Activated CD8-positive, alpha-beta memory T cell treated with anti-CD3 and anti-CD28 coated beads for 36 hours (primary cell): ENCODE measurements at regions not wholly inside any gene's neighbourhood (a gene's known extent, or its start where the extent isn't known, plus 50 kb on each side); places are given as distances from the start of the nearest gene placed in this dataset.

ENCODE experiments used
- CTCF ChIA-PET: fragments of 350-600 bp; sonication (Branson Sonifier 250); formaldehyde crosslinking; loops from one replicate; lab custom pipeline; 2021; ENCODE audit warnings: antibody characterized with exemption; lab: Charles Lee
- POLR2A ChIA-PET: fragments of 350-600 bp; sonication (Branson Sonifier 250); formaldehyde crosslinking; loops from one replicate; lab custom pipeline; 2021; ENCODE audit warnings: antibody characterized with exemption; lab: Charles Lee

DNA sequence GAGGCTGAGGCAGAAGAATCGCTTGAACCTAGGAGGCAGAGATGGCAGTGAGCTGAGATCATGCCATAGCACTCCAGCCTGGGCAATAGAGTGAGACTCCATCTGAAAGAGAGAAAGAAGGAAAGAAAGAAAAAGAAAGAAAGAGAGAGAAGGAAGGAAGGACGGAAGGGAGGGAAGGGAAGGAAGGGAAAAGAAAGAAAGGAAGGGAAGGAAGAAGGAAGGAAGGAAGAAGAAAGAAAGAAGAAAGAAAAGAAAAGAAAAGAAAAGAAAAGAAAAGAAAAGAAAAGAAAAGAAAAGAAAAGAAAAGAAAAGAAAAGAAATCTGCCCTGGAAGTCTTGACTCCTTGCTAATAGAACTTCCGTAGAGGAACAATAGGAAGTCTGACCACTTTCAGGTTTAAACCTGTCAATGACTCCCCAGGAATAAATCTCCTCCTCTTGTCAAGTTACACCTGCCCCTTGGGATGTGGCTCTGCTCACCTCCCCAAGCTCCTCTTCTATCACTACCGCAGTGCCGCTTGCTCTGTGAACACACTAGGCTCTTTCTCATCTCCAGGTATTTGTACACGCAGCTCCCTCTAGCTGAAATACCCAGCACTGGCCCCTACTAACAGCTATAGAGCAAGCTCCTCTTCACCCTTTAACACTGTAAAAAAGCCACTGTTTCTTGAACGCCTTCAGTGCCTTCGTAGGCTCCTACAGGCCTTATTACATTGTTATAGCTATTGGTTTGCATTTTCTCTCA lies 773.1 kb upstream of the TBX3 start:
- ChIA-PET POLR2A (no interaction called here), CTCF (no interaction called here)

DNA sequence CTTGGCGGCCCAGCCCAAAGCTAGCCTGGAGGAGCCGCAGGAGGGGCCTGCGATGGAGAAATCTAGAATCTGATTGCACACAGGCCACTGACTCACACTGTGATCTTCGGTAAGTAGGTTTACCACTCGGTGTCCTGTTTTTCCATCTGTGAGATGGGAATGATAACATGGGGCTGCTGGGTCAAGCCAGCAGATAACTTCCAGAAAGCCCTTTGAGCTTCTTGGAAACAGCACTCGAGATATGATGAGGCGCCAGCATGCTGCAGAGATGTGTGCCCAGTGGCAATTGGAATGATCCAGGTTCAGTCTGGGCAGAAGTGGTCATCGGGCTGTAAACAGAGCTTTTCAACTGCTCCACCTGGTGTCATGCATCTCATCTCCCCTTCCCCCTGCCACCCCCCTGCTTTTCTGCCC lies 771.3 kb upstream of the TBX3 start:
- ChIA-PET POLR2A (no interaction called here), CTCF (no interaction called here)

DNA sequence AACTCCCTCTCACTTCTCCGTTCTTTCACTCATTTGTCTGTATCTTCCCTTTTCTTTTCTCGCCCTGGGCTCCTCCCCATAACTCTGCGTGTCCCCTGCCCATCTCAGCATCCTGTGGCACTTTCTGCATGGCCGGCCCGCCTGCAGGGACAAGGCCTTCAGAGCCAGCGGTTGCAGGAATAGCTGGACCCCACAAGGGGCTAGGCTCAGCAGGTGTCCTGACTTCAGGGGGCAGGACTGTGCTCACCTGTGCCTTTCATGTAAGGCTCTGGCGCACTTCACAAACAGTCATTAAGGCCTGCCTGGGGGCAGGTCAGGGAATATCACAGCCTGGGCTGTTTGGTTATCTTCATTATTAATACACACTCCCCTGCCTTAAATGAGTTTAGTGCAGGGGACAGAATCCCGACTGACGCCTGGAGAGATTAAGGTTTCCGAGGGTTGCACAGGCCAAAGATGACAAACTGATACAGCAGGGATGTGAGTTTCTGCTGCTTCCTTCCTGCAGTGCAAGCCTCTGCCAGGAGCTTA lies 768.8 kb upstream of the TBX3 start:
- POLR2A ChIA-PET = no interaction called here
- CTCF ChIA-PET = interaction anchor here (0.7 kb wide), 1 partner anchor 750 kb away, joined by 4 read pairs; no protein-coding TSS in a partner anchor

DNA sequence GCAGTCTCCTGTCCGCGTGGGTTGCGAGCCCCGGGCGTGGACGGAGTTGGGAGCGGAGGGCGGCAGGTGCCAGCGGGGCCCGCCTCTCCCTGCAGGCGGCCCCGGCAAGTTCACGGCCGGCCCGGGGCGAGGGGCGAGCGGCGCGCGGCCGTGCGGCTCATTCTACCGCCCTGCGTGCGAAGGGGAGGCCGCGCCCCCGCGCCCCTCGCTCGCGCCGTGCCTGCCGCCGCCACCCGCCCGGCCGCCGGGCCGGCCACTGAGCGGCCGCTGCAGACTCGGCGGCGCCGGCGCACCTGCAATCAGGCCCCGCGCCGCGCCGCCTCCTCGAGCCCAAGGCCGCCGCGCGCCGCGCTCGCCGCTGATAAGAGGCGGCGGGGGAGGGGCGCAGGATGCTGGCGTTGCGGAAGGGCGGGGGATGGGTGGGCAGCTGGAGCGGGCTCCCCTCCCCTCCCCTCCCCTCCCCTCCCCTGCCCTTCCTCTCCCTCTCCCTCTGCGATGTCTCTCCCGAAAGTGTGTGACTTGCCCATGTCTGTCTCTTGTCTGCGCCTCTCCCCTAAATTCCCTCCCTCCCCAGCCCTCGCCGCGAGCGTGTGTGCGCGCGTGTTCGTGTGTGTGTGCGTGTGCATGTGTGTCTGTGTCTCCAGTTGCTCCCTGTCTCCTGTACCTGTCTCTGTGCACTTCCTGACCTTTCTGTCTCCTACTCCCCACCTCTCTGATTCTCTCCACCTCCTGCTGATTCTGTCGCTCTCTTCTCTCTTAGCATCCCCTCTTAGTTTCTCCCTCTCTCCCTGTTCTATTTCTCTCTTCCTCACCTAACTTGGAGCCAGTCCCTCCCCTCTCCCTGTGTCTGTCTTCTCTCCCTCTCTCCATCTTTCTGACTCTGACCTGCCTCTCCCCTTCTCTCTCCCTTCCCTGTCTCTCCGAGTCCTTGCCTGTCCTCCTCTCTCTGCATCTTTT lies 768.1 kb upstream of the TBX3 start:
- POLR2A ChIA-PET = no interaction called here
- CTCF ChIA-PET = no interaction called here

DNA sequence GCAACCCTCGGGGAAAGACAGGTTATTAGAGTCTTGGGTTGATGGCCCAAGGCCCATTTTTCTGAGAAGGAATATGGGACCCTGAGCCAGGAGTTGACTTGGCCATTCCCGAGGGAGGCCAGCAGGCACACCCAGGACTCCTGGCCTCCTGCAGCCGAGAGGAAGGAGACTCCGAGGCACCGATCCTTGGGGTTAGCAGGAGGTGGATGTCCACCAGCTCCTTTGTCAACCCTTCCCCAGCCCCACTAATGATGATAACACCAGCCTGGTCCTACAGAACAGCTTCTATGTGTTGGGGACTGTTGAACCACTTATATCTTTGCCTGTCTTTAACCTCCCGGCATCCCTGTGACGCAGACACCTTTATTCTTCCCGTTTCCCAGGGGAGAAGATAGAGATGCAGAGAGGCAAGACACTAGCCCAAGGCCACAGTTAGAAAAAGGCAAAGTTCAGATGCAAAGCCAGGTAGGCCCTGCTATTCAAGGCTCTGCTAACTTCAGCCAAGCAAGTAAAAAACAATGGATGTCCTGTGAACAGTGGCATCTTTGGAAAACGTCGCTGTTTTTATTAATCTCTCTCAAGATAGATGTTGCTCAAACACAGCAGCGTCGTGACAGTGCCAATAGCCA lies 767.3 kb upstream of the TBX3 start:
- POLR2A ChIA-PET = no interaction called here

DNA sequence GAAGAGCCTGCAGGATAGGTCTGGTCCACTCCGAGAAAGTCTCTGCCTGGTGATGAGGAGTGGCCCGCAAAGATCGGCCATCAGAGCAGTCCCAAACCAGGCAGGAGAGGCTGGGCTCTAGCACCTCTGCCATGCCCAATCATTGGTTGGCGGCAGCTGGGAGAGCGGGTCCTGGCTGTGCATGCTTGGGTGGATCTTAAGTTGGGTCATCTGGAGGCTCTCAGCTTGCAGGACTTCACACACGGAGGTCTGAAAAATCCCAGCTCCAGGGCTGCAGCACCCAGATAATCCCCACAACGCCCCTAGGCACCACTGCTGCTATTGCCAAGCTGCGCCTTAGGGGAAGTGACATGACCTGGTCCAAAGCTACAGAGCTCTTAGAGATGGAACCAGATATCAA lies 766.7 kb upstream of the TBX3 start:
- CTCF ChIA-PET = no interaction called here
- POLR2A ChIA-PET = no interaction called here

More for the DNA sequence above, 767.3 kb upstream of the TBX3 start:
- CTCF ChIA-PET = no interaction called here

DNA sequence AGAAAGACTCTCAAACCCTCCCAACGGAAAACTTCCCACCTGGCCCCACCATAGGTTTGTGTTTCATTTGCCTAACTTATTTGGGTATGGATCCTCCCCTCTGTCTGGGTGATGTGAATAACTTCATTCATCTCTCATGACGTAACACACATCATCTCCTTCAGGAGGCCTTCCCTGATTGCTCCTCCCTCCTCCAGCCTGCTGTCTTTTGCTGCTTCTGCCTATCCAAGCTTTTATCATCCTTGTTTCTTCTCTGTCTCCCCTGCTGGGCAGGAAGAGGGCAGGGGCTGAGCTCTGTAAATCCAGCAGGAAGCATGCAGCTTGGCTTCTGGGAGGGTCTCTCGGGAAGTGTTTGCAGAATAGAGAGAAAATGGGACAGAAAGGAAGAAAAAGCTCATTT lies 766.0 kb upstream of the TBX3 start:
- CTCF ChIA-PET = no interaction called here
- POLR2A ChIA-PET = no interaction called here

DNA sequence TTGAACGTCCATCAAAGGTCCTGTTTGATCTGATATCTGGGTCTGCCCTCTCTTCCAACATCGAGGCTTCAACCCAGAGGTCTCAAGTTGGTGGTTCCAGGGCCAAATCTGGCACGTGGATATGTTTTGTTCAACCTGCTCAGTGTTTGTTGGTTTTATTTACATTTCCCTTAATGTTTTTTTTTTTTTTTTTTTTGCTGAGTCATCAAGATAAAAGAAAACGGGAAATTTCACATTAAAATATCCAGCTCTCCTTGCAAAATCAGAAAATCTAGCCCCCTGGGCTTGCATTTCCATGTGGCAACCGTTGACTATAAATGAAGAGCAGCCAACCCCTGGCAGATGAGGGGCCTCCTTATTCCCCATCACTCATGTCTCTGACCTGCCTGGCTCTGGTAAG lies 765.6 kb upstream of the TBX3 start:
- POLR2A ChIA-PET = no interaction called here
- CTCF ChIA-PET = no interaction called here

DNA sequence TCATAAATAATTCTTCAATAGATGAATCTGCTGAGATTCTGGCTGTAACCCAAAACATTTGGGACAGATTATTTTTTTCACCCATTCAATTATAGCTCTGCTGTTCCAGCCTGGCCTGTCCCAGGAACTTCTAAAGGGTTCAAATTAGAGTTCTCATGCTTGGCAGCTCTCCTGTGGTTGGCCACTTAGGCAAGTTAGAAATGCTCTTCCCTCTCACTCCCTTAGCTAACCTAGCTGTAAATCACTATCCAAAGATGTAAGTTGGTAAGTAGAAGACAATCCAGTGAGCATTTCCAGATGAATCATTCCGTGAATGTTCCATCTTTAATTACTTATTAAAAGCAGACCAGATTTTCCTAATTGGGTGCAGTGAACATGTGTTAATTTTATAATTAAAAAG lies 760.4 kb upstream of the TBX3 start:
- POLR2A ChIA-PET = no interaction called here
- CTCF ChIA-PET = no interaction called here

DNA sequence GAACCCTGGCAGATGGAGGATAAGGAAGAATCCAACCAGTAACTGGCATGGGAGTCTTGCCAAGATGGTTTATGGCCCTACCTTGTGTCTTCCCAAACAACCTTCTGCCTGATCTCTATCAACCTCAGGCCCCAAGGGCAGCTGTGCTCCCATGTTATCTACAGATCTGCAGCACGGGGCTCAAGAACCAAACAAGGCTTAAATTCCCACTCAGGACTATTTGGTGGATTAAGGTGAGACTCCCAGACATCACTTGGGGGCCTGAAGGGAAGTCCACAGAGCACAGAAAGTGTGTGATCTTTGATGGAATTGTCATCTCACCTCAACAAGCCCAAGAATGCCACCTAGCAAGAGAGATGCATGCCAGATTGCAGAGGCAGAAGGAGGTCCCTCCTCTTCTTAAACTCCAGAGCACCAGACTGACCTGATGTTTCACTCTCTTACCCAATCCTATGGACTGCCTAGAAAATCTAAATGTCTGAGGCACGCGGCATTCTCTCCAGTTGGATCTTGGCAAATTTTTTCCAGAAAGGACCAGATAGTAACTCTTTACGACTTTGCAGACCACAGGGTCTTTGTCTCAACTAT lies 759.5 kb upstream of the TBX3 start:
- POLR2A ChIA-PET = no interaction called here

DNA sequence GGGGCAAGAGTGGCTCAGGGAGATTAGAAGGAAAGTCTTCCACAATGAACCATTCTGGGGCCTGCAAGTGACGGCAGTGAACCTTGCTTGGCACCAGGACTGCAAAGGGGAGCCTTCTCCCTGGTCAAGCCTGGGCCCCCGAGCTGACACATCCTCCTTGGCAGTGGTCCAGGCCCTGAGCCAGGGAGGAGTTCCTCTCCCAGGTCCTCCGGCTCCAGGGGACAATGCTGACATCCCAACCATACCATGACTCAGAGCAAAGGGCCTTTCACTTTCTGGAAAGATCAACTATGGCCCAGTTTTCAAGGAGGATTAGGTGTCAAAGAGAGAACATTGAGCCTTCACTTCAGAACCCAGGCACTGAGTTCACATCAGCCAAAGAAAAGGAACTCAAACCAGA lies 756.5 kb upstream of the TBX3 start:
- POLR2A ChIA-PET = no interaction called here
- CTCF ChIA-PET = no interaction called here

More for the DNA sequence above, 759.5 kb upstream of the TBX3 start:
- CTCF ChIA-PET = no interaction called here

DNA sequence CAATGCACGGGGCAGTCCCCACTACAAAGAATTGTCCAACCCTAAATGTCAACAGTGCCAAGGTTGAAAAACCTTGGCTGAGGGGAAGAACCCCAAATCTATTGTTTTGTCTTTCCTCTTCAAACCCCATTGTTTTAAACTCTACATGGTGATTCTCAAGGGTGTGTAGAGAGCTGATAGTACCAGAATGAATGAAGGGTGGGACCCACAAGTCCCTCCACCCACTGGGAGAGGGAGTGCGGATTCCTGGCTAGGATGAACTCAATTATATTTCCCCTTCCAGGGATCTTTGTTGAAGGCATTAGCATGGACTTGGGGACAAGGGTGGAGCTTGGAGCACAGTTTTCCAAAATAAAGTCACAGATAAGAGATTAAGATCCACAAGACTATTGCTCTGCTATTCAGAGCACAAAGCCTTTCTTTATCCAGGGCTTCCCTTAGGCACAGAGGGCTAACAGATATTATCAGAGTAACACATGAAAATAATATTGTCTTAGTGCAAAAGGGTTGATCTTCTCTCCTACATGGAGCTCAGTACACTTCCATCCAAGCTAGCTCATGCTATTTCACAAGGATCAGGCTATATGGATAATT lies 755.1 kb upstream of the TBX3 start:
- ChIA-PET POLR2A (no interaction called here), CTCF (no interaction called here)

DNA sequence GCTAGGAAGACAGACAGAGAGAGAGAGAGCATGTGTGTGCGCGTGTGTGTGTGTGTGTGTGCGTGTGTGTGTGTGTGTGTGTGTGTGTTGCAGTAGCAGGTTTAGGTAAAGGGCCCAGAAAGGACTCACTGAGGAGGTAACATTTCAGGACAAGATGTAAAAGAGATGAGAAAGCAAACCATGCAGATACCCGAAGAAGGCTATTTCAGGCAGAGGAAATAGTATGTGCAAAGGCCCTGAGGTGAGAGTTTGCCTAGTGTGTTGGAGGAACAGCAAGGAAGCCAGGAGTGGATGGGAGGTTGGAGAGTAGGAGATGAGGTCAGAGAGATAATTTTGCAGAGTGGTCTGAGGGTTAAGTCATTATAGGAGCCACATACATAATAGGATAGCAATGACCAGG lies 754.3 kb upstream of the TBX3 start:
- ChIA-PET CTCF (no interaction called here), POLR2A (no interaction called here)

DNA sequence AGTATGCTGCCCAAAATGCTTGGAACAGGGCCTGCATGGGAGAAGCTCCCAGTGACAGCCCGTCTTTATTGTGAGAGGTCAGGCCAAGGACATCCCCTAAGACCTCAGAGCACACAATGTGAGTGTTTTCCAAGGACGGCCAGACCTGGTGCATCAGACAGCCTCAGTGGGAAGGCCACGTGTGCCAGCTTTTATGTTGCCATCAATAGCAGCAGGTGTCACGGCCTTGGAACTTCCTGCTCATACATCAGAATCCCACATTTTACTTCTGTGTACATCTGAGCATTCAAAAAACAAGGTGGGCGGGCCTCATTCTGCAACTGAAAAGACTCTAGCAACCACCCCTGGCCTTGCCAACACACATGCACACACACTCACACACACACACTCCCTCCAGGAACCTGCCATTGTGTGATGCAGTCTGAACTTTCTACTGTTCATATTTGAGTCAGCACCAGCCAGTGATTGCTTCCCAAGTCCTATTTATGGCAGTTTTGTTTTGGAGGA lies 753.1 kb upstream of the TBX3 start:
- POLR2A ChIA-PET = no interaction called here
- CTCF ChIA-PET = no interaction called here

DNA sequence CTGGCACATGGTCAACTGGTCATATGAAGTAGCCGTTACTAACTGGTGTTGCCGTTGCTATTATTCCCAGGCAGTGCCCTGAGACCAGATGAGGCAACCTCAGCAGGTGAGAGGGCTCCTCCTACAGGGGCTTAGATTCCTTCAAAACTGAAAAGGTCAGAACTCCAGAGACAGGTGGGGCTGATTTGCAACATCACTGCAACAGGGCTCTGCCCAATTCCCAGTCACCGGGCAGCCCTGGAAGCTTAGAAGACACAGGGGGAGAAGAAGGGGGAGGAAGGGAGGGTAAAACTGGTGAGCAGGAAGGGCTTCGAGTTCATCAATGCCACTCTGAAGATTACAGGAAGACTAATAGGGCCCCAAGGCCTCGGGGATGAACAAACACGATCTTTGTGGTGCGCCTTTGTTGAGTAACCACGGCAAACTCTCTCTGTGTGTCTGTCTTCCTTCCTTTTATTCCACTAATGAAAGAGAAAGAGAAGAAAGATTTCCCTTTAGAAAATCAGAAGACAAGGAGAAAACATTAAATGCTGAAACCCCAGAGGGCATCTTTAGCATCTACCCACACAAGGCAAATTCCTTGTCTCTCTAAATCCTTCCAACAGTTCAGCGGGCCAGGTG lies 749.1 kb upstream of the TBX3 start:
- POLR2A ChIA-PET = interaction anchor here (0.5 kb wide), 1 partner anchor 7 kb away, joined by 3 read pairs; no protein-coding TSS in a partner anchor
- CTCF ChIA-PET = no interaction called here

DNA sequence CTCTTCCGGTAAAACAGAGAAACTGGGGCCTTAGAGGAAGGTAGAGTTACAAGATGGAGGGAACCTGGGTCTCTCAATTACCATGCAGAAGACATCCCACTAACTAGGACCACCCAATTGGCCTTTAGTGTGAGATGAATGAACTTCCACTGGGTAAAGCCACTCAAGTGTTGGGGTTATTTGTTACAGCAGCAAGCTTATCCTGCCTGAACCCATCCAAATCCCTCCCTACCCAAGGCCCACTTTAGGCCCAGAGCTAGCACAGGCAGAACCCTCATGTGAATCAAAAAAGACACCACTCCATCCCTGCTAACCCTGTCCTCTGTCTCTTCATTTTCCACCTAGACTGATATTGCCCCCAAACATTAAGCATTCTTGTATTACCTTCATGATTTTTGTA lies 746.7 kb upstream of the TBX3 start:
- POLR2A ChIA-PET = no interaction called here
- CTCF ChIA-PET = no interaction called here

DNA sequence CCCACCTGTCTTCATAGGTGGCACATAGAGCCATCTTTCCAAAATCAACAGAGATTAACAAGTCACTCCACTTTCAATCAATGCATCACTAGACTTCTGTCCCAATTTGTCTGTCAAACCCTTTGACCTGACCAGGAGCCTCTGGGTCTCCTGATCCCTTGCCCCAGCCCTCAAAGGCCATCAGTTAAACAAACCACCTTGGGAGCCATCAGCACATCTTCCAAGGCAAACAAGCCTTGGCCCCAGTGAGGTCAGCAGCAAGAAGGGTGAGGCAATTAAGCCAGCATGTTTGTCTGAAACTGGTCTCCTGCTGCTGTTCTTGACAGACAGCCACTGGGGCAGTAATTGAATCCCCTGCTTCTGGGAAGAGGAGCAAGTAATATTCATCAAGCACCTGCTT lies 742.8 kb upstream of the TBX3 start:
- ChIA-PET CTCF (no interaction called here), POLR2A (no interaction called here)

DNA sequence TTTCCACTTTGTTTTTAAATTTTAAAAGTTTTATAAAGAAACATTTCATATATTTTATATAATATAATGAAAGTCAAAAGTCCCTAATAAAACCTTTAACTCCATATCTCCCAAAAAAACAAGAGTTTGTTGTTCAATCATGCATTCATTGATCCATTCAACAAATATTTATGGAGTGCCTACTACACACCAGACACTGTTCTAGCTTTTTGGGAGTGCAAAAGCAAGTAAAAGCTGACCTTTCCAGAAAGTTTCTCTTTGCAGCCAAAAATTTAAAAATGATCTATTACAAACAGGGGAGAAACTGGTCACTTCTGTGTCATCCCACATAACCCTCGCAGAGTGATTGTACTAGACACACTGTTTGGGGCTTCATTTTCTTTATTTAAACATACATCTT lies 740.0 kb upstream of the TBX3 start:
- CTCF ChIA-PET = no interaction called here
- POLR2A ChIA-PET = no interaction called here

DNA sequence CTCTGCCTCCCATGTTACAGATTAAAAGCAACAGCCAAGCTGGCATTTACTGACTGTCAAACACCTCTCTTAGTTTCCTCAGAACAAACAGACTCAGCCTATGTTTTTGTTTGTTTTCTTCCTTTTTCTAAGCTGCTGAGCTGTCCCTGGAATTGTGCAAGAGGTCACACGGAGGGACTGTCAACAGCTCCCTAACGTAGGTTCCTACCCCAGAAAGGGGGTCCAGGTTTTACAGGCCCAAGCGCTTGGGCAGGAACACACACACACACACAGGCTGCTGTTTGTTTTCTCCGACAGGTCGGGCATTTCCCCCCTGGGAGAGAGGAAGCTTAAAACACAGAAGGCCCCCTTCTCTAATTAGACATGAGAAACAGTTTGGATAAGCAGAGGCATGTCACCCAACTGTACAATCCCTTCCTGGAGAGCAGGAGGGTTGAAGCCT lies 739.6 kb upstream of the TBX3 start:
- ChIA-PET POLR2A (no interaction called here), CTCF (no interaction called here)
